ENCODE measurements at regions not wholly inside any gene's neighbourhood (a gene's known extent, or its start where the extent isn't known, plus 50 kb on each side); places are given as distances from the start of the nearest gene placed in this dataset.
"Not testable (repeated sequence)": the region's sequence is repeated elsewhere in the genome, so short reads cannot be mapped to it uniquely, and the experiment has no call there.

GRCh38 chr12:69024413-69024812 is 91.4 kb upstream of the CPM start:
- in situ Hi-C loops (cut with HindIII; ENCODE audit: low pct_unique_long_range_greater_than_20kb, low sequenced_read_pairs), result no loop called here
- no peak for DNase-seq (ENCODE audit: low read depth, low spot score)

- no peak for DNase-seq (ENCODE audit: low read depth, low spot score)
- in situ Hi-C loops (cut with HindIII; ENCODE audit: low pct_unique_long_range_greater_than_20kb, low sequenced_read_pairs), result no loop called here
Measured at GRCh38 chr12:69024907-69025306, 91.9 kb upstream of the CPM start.

- in situ Hi-C loops (cut with HindIII; ENCODE audit: low pct_unique_long_range_greater_than_20kb, low sequenced_read_pairs), result no loop called here
Measured at GRCh38 chr12:69026336-69026735, 93.4 kb upstream of the CPM start.

DNA sequence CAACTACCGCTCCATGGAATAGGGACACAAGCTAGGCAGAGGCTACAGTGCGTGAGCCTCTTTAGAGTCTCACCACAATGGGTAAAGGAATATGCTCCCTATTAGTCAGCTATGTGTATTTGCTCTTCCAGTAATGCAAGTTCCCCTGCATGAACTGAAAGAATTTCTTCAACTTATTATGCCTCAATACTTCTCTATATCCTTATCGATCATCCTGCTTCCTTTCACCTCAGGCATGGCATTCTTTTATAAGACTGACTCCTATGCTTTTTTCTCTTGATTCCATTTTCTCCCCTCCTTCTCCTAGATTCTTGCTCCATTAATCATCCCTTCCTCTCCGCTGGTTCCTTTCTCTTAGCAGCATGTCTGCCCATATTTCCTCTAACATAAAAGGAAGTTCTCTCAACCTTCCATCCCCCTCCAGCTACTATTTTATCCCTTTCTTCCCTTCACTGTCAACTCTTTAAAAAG is 94.5 kb upstream of the CPM start:
- in situ Hi-C loops (cut with HindIII; ENCODE audit: low pct_unique_long_range_greater_than_20kb, low sequenced_read_pairs), result no loop called here

More at GRCh38 chr12:69026336-69026735, 93.4 kb upstream of the CPM start:
- no peak for DNase-seq (ENCODE audit: low read depth, low spot score)

DNA sequence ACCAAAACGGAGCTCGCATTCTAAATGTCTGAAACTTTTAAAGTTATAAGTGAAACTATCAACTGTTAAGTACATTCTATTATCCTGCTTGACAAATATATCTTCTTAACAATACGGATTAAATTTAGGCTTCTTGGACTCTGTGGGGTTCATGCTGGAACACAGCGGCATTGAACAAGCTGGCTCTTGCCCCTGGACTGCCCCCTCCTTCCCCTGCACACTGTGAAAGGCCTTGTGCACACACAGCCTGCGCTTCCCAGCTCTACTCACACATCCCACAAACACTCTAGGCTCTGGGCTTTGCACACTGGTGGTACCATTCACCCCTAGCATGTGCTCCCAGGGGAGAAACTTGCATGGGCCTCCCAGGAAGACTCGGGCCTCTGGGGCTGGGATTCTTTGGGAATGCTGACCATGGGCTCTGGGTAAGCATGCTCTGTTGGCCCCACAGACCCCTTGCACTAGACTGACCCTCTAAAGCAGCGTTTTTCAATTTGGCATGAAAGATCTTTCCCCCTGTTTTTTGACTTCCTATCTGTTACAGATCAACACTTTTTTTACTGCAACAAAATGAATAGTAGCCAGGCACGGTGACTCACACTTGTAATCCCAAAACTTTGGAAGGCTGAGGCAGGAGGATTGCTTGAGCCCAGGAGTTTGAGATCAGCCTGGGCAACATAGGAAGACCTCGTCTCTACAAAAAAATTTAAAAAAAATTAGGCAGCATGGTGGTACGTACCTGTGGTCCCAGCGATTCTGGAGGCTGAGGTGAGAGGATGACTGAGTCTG is 96.2 kb upstream of the CPM start:
- no peak for DNase-seq (ENCODE audit: low read depth, low spot score)
- in situ Hi-C loops (cut with HindIII; ENCODE audit: low pct_unique_long_range_greater_than_20kb, low sequenced_read_pairs), result no loop called here

More for the DNA sequence above, 94.5 kb upstream of the CPM start:
- DNase-seq (ENCODE audit: low read depth, low spot score), result no peak

GRCh38 chr12:69030321-69030720 is 97.3 kb upstream of the CPM start:
- peak; percentile 20 for DNase-seq (ENCODE audit: low read depth, low spot score)
- in situ Hi-C loops (cut with HindIII; ENCODE audit: low pct_unique_long_range_greater_than_20kb, low sequenced_read_pairs), result no loop called here

GRCh38 chr12:69036533-69036932 is 103.6 kb upstream of the CPM start:
- DNase-seq (ENCODE audit: low read depth, low spot score), result no peak

GRCh38 chr12:69036999-69037398 is 104.0 kb upstream of the CPM start:
- DNase-seq (ENCODE audit: low read depth, low spot score), result no peak
- in situ Hi-C loops (cut with HindIII; ENCODE audit: low pct_unique_long_range_greater_than_20kb, low sequenced_read_pairs), result no loop called here

More at GRCh38 chr12:69036533-69036932, 103.6 kb upstream of the CPM start:
- in situ Hi-C loops (cut with HindIII; ENCODE audit: low pct_unique_long_range_greater_than_20kb, low sequenced_read_pairs), result no loop called here

GRCh38 chr12:69039911-69040310 is 106.9 kb upstream of the CPM start:
- in situ Hi-C loops (cut with HindIII; ENCODE audit: low pct_unique_long_range_greater_than_20kb, low sequenced_read_pairs), result no loop called here
- no peak for DNase-seq (ENCODE audit: low read depth, low spot score)

DNA sequence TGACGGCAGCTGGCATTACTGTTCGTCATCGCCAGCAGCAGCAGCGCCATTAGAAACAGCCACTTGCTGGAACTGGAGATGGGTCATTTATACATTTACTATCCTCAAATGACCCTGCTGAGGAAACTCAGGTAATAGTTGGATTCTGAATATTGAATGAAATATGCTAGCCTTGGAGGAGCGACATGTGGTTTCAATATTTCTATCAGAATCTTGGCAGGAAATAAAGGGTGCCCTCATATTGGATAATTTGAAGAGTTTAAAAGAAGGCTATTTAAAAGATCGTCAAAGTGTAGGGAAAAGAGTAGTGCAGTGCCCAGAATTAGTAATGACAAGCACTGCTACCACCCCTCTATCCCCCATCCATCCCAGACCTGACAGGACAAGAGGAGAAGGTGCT is 109.6 kb upstream of the CPM start:
- DNase-seq (ENCODE audit: low read depth, low spot score), result no peak
- in situ Hi-C loops (cut with HindIII; ENCODE audit: low pct_unique_long_range_greater_than_20kb, low sequenced_read_pairs), result no loop called here

DNA sequence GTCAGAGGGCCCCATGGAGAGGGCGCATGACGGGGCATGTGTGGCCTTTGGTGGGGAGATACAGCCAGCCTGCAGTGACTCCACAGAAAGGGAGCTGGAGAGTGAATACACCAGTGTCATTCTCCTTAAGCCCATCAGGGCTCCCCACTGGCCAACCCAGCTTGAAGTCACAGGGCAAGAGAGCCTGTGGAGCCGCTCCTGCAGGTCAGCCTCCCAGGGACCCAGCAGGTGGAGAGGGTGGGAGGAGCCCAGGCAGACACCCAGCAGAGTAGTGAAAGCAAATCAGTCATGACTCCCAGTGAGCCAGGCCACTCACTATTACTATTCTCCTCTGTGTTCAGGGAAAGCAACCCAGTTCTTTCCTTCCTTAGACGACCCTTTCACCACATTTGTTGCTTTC is 110.0 kb upstream of the CPM start:
- no peak for DNase-seq (ENCODE audit: low read depth, low spot score)
- in situ Hi-C loops (cut with HindIII; ENCODE audit: low pct_unique_long_range_greater_than_20kb, low sequenced_read_pairs), result no loop called here

- no peak for DNase-seq (ENCODE audit: low read depth, low spot score)
Measured at GRCh38 chr12:69044887-69045286, 111.9 kb upstream of the CPM start.

DNA sequence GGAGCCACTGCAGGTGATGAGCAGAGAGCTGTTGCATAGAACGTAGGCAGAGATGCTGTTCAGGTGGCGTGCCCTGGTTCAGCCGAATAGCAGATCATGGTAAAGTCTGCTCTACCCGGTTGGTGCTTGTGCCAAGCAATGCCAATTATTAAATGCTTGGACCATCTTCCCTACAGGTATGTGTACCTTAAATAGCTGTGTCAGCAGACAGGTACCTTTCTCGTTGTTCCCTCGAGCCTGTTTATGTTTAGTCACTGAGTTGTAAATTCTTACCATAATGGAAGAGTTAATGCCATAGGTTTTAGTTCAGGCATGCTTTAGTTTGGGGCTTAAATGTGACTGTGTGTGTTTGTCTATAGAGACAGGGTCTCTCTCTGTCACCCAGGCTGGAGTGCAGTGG is 112.5 kb upstream of the CPM start:
- no peak for DNase-seq (ENCODE audit: low read depth, low spot score)
- in situ Hi-C loops (cut with HindIII; ENCODE audit: low pct_unique_long_range_greater_than_20kb, low sequenced_read_pairs), result no loop called here

More at GRCh38 chr12:69044887-69045286, 111.9 kb upstream of the CPM start:
- in situ Hi-C loops (cut with HindIII; ENCODE audit: low pct_unique_long_range_greater_than_20kb, low sequenced_read_pairs), result no loop called here

- DNase-seq (ENCODE audit: low read depth, low spot score), result no peak
- in situ Hi-C loops (cut with HindIII; ENCODE audit: low pct_unique_long_range_greater_than_20kb, low sequenced_read_pairs), result no loop called here
Measured at GRCh38 chr12:69046363-69046762, 113.4 kb upstream of the CPM start.

DNA sequence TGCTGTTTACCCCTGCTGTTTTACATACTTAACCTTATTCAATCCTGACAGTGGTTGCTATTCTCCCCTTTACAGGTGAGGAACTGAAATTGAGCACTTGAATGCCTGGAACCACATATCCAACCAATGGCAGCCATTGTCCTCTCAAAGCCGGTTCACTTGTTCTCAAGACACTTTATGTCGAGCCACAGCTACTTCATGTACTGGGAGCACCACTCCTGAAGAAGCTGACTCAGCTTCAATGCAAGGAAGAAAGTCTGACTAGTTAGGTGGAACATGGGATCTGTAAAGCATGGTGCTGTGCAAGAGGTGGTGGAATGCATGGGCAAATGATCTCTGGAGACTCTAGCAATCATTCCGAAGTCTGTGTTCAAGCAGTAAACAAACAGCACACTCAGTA is 113.9 kb upstream of the CPM start:
- in situ Hi-C loops (cut with HindIII; ENCODE audit: low pct_unique_long_range_greater_than_20kb, low sequenced_read_pairs), result no loop called here
- DNase-seq (ENCODE audit: low read depth, low spot score), result no peak

DNA sequence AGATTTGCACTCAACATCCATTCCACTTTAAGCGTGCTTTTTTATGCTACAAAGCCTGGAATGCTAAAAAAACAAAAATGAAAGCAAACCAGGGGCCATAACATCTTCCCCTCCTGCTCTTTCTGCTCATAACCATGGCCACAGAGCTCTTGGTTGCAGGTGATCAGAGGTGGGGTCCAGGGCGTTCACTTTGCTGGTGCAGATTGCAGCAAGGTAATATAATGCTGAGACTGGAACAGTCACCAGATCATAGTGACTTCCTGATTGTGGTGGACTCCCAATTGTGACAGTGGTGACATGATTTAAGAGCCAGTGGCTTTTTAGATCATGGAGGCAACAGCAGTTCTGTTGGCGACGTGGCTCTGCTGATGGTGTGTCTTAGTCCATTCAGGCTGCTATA is 115.0 kb upstream of the CPM start:
- in situ Hi-C loops (cut with HindIII; ENCODE audit: low pct_unique_long_range_greater_than_20kb, low sequenced_read_pairs), result no loop called here
- no peak for DNase-seq (ENCODE audit: low read depth, low spot score)

DNA sequence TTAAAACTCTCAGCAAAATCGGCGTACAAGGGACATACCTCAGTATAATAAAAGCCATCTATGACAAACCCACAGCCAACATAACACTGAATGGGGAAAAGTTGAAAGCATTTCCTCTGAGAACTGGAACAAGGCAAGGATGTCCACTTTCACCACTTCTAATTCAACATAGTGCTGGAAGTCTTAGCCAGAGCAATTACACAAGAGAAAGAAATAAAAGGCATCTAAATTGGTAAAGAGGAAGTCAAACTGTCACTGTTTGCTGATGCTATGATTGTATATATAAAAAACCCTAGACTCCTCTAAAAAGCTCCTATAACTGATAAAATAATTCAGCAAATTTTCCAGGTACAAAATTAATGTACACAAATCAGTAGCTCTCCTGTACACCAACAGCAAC is 116.9 kb upstream of the CPM start:
- in situ Hi-C loops (cut with HindIII; ENCODE audit: low pct_unique_long_range_greater_than_20kb, low sequenced_read_pairs); DNase-seq (ENCODE audit: low read depth, low spot score): not testable (repeated sequence)

DNA sequence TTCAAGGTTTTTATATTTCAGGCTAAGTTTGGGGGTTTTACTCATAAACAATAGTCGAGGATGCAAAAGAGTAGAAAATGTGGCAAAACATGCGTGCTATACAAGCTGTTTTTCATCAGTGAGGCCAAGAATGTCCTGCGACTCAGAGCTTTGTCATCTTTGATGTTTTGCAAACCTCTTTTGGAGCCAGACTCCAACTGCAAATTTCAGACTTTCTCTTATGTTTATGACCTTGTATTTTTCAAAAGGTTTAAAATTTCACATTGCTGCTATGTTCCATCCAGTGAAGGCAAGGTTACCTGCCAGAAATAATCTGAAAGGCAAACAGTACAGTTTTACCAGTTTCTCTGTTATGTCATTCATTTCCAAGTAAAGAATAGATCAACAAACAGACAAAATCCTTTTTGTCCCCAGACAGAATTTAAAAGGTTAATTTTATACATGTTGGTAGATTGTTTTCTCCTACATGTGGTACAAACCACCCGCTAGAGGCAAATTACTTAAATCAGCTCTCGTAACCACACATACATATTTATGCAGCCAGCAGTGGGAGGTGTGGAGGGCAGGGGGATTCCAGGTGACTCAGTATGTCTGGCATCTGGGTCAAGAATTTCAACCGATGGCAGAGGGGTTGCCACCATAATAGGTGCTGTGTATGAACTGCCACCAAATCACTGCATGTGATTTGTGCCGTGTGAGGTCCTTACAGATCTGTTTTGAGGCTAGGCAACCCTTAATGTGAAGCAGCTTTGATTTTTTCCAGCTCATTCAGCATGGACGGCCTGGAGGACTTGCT is 119.8 kb upstream of the CPM start:
- peak; percentile 60 for DNase-seq (ENCODE audit: low read depth, low spot score)
- in situ Hi-C loops (cut with HindIII; ENCODE audit: low pct_unique_long_range_greater_than_20kb, low sequenced_read_pairs), result no loop called here

Data from SK-MEL-5 (cell line).